A673 (cell line): ENCODE measurements at regions not wholly inside any gene's neighbourhood (a gene's known extent, or its start where the extent isn't known, plus 50 kb on each side); places are given as distances from the start of the nearest gene placed in this dataset.

Experiments used
- BruUV-seq: library from RNA; stranded (reverse); fragments of 400-500 nt; replicated peaks from 2 replicates; lab custom pipeline; 2021; lab: Mats Ljungman, UMichigan
- CTCF ChIA-PET: fragments of 300-600 bp; sonication (Branson Sonifier 250); formaldehyde crosslinking; loops from one replicate; lab custom pipeline; 2022; ENCODE audit warnings: antibody characterized with exemption; lab: Charles Lee
- POLR2A ChIA-PET: fragments of 300-600 bp; sonication (Branson Sonifier 250); formaldehyde crosslinking; loops from one replicate; lab custom pipeline; 2022; ENCODE audit warnings: antibody characterized with exemption; ENCODE audit not compliant: low non-redundant PET; lab: Charles Lee
- DNase-seq: peaks from one replicate; pipeline ENCODE4 v3.0.0-alpha.2; 2015; ENCODE audit warnings: low spot score
- H3K27ac ChIP-seq: fragments of 200-600 bp; sonication (generic); 2 replicates; pipeline ENCODE4 v1.5.1; 2016; ENCODE audit warnings: mixed run types, low read depth, mild to moderate bottlenecking, mixed read lengths, antibody characterized with exemption, low read length; ENCODE audit not compliant: poor library complexity, severe bottlenecking
- H3K27me3 ChIP-seq: fragments of 200-600 bp; sonication (generic); replicated peaks from 2 replicates; pipeline ENCODE4 v1.6.1; 2017; ENCODE audit warnings: mixed run types, low read depth, mild to moderate bottlenecking, mixed read lengths, antibody characterized with exemption, low read length; ENCODE audit not compliant: insufficient read depth, poor library complexity
- H3K36me3 ChIP-seq: fragments of 200-600 bp; sonication (generic); 2 replicates; pipeline ENCODE4 v1.6.1; 2016; ENCODE audit warnings: mixed run types, mild to moderate bottlenecking, mixed read lengths, antibody characterized with exemption, low read length; ENCODE audit not compliant: insufficient read depth, poor library complexity, severe bottlenecking
- H3K4me1 ChIP-seq: fragments of 200-600 bp; sonication (generic); 2 replicates; pipeline ENCODE4 v1.6.1; 2017; ENCODE audit warnings: mixed run types, mild to moderate bottlenecking, mixed read lengths, antibody characterized with exemption, low read length; ENCODE audit not compliant: insufficient read depth, poor library complexity, severe bottlenecking
- H3K4me3 ChIP-seq: fragments of 200-600 bp; sonication (generic); 2 replicates; pipeline ENCODE4 v1.5.1; 2016; ENCODE audit warnings: low read depth, mixed run types, mild to moderate bottlenecking, mixed read lengths, low read length; ENCODE audit not compliant: poor library complexity, severe bottlenecking
- H3K9me3 ChIP-seq: fragments of 200-600 bp; sonication (generic); 2 replicates; pipeline ENCODE4 v1.6.1; 2016; ENCODE audit warnings: mixed run types, low read depth, mild to moderate bottlenecking, mixed read lengths, antibody characterized with exemption, low read length; ENCODE audit not compliant: poor library complexity, severe bottlenecking
- CTCF ChIP-seq: fragments of 300-800, 200-600 bp; sonication (generic); conservative IDR thresholded peaks from 2 replicates; pipeline ENCODE4 v1.5.1; 2017; ENCODE audit warnings: low read depth, mild to moderate bottlenecking, antibody characterized with exemption, low read length, moderate library complexity, mixed read lengths
- EZH2 ChIP-seq: fragments of 200-600 bp; sonication (generic); IDR thresholded peaks from 2 replicates; pipeline ENCODE4 v1.6.1; 2017; ENCODE audit warnings: borderline replicate concordance, low read depth, mild to moderate bottlenecking, mixed read lengths, antibody characterized with exemption, low read length; ENCODE audit not compliant: poor library complexity, severe bottlenecking
- intact Hi-C: fragments of 100-400 bp; cut with micrococcal nuclease; formaldehyde crosslinking; loops from one replicate; pipeline ENCODE4 v1.10.0; 2022; ENCODE audit not compliant: unreplicated experiment

GRCh38 chr20:54321352-54322087, 113.6 kb downstream of the PFDN4 start:
- CTCF ChIA-PET, result no interaction called here
- BruUV-seq, result no TSS peak
- no peaks in the 10 kb centered on the region for H3K9me3 ChIP-seq
- no peak for TF ChIP-seq CTCF
- TF ChIP-seq EZH2, result no peak
- intact Hi-C loops, result no loop called here
- H3K27me3 ChIP-seq, result no peaks in the 10 kb centered on the region
- H3K4me1 ChIP-seq, result peaks cover 5% of the 10 kb centered on the region
- no peak overlapping the region for H3K27ac ChIP-seq
- POLR2A ChIA-PET, result interaction anchor here (0.6 kb wide), 1 partner anchor 145 kb away, joined by 4 read pairs; no protein-coding TSS in a partner anchor
- H3K4me3 ChIP-seq, result no peak overlapping the region
- DNase-seq, result no peak
- no peaks in the 10 kb centered on the region for H3K36me3 ChIP-seq

GRCh38 chr20:54323227-54323734, 115.4 kb downstream of the PFDN4 start:
- Histone ChIP-seq H3K4me1 (peaks cover 5% of the 10 kb centered on the region), H3K27me3 (no peaks in the 10 kb centered on the region), H3K4me3 (no peak overlapping the region), H3K27ac (no peak overlapping the region), H3K9me3 (no peaks in the 10 kb centered on the region), H3K36me3 (no peaks in the 10 kb centered on the region)
- CTCF ChIA-PET, result no interaction called here
- BruUV-seq, result no TSS peak
- POLR2A ChIA-PET, result no interaction called here
- intact Hi-C loops, result no loop called here
- TF ChIP-seq EZH2, result no peak
- TF ChIP-seq CTCF, result no peak
- no peak for DNase-seq

GRCh38 chr20:54324041-54324440, 116.2 kb downstream of the PFDN4 start:
- no peak overlapping the region for H3K4me3 ChIP-seq
- DNase-seq, result no peak
- BruUV-seq, result no TSS peak
- H3K4me1 ChIP-seq, result peaks cover 5% of the 10 kb centered on the region
- H3K9me3 ChIP-seq, result no peaks in the 10 kb centered on the region
- CTCF ChIA-PET, result no interaction called here
- no peaks in the 10 kb centered on the region for H3K36me3 ChIP-seq
- H3K27me3 ChIP-seq, result no peaks in the 10 kb centered on the region
- POLR2A ChIA-PET, result no interaction called here
- TF ChIP-seq CTCF (no peak), EZH2 (no peak)
- intact Hi-C loops, result no loop called here
- H3K27ac ChIP-seq, result no peak overlapping the region
